GM18517 (cell line): ENCODE measurements at regions not wholly inside any gene's neighbourhood (a gene's known extent, or its start where the extent isn't known, plus 50 kb on each side); places are given as distances from the start of the nearest gene placed in this dataset.
"Not testable (repeated sequence)": the region's sequence is repeated elsewhere in the genome, so short reads cannot be mapped to it uniquely, and the experiment has no call there.

Experiments used
- ATAC-seq: cut with Tn5 transposase; IDR thresholded peaks from one replicate; pipeline ENCODE4 v1.9.1; 2021; ENCODE audit warnings: mild to moderate bottlenecking, moderate library complexity; ENCODE audit not compliant: unreplicated experiment

- not testable (repeated sequence) for ATAC-seq
These were observed 126.7 kb downstream of the PJA2 start for GRCh38 chr5:109283086-109283485.

GRCh38 chr5:109281136-109281690 lies 128.6 kb downstream of the PJA2 start:
- ATAC-seq: no peak

- ATAC-seq: no peak
These were observed 131.6 kb downstream of the PJA2 start for GRCh38 chr5:109278141-109278540.

- no peak for ATAC-seq
These were observed 133.9 kb downstream of the PJA2 start for GRCh38 chr5:109275919-109276318.

GRCh38 chr5:109273594-109273993 lies 136.2 kb downstream of the PJA2 start:
- no peak for ATAC-seq

- ATAC-seq: no peak
These were observed 142.5 kb downstream of the PJA2 start for GRCh38 chr5:109267283-109267682.

GRCh38 chr5:109258755-109259154 lies 151.0 kb downstream of the PJA2 start:
- no peak for ATAC-seq

GRCh38 chr5:109256486-109256885 lies 153.3 kb downstream of the PJA2 start:
- ATAC-seq: no peak

GRCh38 chr5:109254511-109254910 lies 155.3 kb downstream of the PJA2 start:
- no peak for ATAC-seq

- no peak for ATAC-seq
These were observed 156.5 kb downstream of the PJA2 start for GRCh38 chr5:109253262-109253661.

- no peak for ATAC-seq
These were observed 157.0 kb downstream of the PJA2 start for GRCh38 chr5:109252731-109253130.

- ATAC-seq: no peak
These were observed 159.0 kb downstream of the PJA2 start for GRCh38 chr5:109250533-109251329.

- ATAC-seq: no peak
These were observed 159.7 kb downstream of the PJA2 start for GRCh38 chr5:109250080-109250479.

GRCh38 chr5:109249126-109249525 lies 160.6 kb downstream of the PJA2 start:
- ATAC-seq: no peak

- peak; percentile 88 for ATAC-seq
These were observed 161.8 kb downstream of the PJA2 start for GRCh38 chr5:109247986-109248385.

GRCh38 chr5:109246841-109247592 lies 162.8 kb downstream of the PJA2 start:
- ATAC-seq: no peak
